Sigmoid colon (tissue), 4 donors: ENCODE measurements at regions not wholly inside any gene's neighbourhood (a gene's known extent, or its start where the extent isn't known, plus 50 kb on each side); places are given as distances from the start of the nearest gene placed in this dataset.

Experiments used
- POLR2A ChIP-seq, 2 donors: fragments of 450-650 bp; IDR thresholded peaks; one replicate each; pipeline ENCODE4 v1.6.1; 2016; ENCODE audit warnings: antibody characterized with exemption in 2 of 2, mild to moderate bottlenecking in 2 of 2, moderate library complexity in 2 of 2
- POLR2AphosphoS5 ChIP-seq, 4 donors: sonication (generic); formaldehyde crosslinking; IDR thresholded peaks; one replicate each; pipeline ENCODE4 v1.6.1; 2017; ENCODE audit warnings: antibody characterized with exemption in 4 of 4
- TF ChIP-seq, protein P1 (sequence below), 4 experiments: fragments of 450-650 bp in 3 of 4; fragments of 200-600 bp in 1 of 4; IDR thresholded peaks; one replicate each; pipeline ENCODE4 v1.5.1; 2016 to 2019; ENCODE audit warnings: antibody characterized with exemption in 4 of 4, mild to moderate bottlenecking in 3 of 4, moderate library complexity in 2 of 4

DNA sequence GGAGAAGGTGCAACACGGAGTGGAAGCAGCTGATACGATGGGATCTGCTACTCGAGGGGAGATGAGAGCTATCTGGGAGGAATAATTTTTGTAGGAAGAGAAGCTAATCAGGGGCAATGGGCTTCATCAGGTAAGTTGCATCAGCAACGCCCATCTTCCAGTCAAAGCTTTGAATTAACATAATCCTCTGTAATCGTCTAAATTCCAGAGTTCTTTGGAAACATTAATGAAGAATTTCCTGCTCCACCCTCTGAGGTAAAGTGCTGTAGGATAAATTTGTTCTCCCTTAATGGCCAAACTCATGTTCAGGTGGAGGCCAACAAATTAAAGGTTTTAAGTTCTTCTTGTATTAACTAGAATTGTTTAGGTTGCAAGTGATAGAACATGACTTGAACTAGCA lies 94.0 kb upstream of the KAZN start:
- TF ChIP-seq, protein P1, sequence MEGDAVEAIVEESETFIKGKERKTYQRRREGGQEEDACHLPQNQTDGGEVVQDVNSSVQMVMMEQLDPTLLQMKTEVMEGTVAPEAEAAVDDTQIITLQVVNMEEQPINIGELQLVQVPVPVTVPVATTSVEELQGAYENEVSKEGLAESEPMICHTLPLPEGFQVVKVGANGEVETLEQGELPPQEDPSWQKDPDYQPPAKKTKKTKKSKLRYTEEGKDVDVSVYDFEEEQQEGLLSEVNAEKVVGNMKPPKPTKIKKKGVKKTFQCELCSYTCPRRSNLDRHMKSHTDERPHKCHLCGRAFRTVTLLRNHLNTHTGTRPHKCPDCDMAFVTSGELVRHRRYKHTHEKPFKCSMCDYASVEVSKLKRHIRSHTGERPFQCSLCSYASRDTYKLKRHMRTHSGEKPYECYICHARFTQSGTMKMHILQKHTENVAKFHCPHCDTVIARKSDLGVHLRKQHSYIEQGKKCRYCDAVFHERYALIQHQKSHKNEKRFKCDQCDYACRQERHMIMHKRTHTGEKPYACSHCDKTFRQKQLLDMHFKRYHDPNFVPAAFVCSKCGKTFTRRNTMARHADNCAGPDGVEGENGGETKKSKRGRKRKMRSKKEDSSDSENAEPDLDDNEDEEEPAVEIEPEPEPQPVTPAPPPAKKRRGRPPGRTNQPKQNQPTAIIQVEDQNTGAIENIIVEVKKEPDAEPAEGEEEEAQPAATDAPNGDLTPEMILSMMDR (IDR thresholded peaks at IDR 0.05): no peak
- no peak for TF ChIP-seq POLR2A (IDR thresholded peaks at IDR 0.05)
- no peak for TF ChIP-seq POLR2AphosphoS5 (IDR thresholded peaks at IDR 0.05)
